Adrenal gland (tissue), 9 donors: ENCODE measurements at regions not wholly inside any gene's neighbourhood (a gene's known extent, or its start where the extent isn't known, plus 50 kb on each side); places are given as distances from the start of the nearest gene placed in this dataset.

Experiments used
- DNase-seq, 7 donors: peaks; one replicate each; pipeline ENCODE4 v3.0.0-alpha.2; 2019 to 2020
- H3K27ac ChIP-seq, 5 donors: fragments of 200-600 bp; sonication (generic) in 4 of 5; 1 replicate in 3 of 5; 2 replicates in 2 of 5; pipeline versions ENCODE4 v1.5.1 to v1.8.0; 2016 to 2020; ENCODE audit warnings: mild to moderate bottlenecking in 1 of 5
- H3K27me3 ChIP-seq: fragments of 200-600 bp; 2 replicates; pipeline ENCODE4 v1.8.0; 2021
- H3K36me3 ChIP-seq, 2 donors: fragments of 200-600 bp; replicated peaks in 1 of 2; 1 replicate in 1 of 2; 2 replicates in 1 of 2; pipeline versions ENCODE4 v1.5.1 to v1.8.0; 2018 to 2022
- H3K4me1 ChIP-seq, 2 donors: fragments of 200-600 bp; replicated peaks in 1 of 2; 1 replicate in 1 of 2; 2 replicates in 1 of 2; pipeline versions ENCODE4 v1.5.1 to v1.8.0; 2018 to 2021
- H3K4me3 ChIP-seq, 4 donors: fragments of 200-600 bp; sonication (generic) in 3 of 4; one replicate each; pipeline ENCODE4 v1.5.1; 2016 to 2018
- H3K9me3 ChIP-seq, 3 donors: fragments of 200-600 bp; sonication (generic) in 1 of 3; replicated peaks in 1 of 3; 1 replicate in 2 of 3; 2 replicates in 1 of 3; pipeline versions ENCODE4 v1.5.1 to v1.8.0; 2016 to 2021
- POLR2A ChIP-seq, 2 donors: fragments of 450-650 bp; IDR thresholded peaks; one replicate each; pipeline ENCODE4 v1.6.1; 2017; ENCODE audit warnings: antibody characterized with exemption in 2 of 2, mild to moderate bottlenecking in 2 of 2, moderate library complexity in 1 of 2
- WGBS, 4 donors: extraction: QIAGEN DNeasy Blood & Tissue Kit in 2 of 4; methylation state at CpG; one replicate each; pipeline versions ENCODE4 v1.1.5 to v1.1.7; 2013 to 2017; 5-methylcytosine and 5-hydroxymethylcytosine counted together
- intact Hi-C, 2 donors: fragments of 100-400 bp; cut with DNase I; formaldehyde crosslinking; loops; one replicate each; pipeline versions ENCODE4 v1.14.1 to v1.15.0; 2022 to 2023
- TF ChIP-seq, protein P1 (sequence below), 6 experiments: fragments of 450-650 bp in 4 of 6; fragments of 200-600 bp in 2 of 6; sonication (generic) in 1 of 6; IDR thresholded peaks; 1 replicate in 5 of 6; 2 replicates in 1 of 6; pipeline versions ENCODE4 v1.5.1 to v1.8.0; 2016 to 2021; ENCODE audit warnings: antibody characterized with exemption in 6 of 6, mild to moderate bottlenecking in 2 of 6, moderate library complexity in 1 of 6
- donor health status: healthy with polysubstance abuse.
- donor health status: Bipolar disorder and iron deficiency.
- donor health status: DM: yes; HTN: yes; CAD: no.
- donor health status: DM: no; HTN: no; CAD: no.
- donor health status: DM: no; HTN: no; CAD: no.

DNA sequence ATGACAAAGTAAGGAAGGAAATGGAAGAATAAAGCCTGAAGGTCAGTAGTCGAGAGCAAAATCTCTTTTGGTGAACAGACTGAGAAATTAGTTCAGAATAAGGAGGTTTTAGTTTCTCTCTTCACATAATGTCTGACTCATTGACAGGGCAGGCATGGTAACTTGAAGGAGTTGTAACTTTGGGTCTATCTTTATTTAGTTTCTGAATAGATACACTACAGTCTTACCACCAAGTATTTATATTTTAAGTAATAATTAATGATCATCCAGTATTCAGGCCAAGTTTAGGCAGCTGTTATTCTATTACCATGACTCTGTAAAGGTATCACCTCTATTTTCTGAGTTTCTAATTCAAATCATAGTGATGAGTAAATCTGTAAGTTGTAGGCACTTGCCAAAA lies 219.9 kb downstream of the SPRY2 start:
- intact Hi-C loops = no loop called here
- Histone ChIP-seq H3K4me1 (no peaks in the 10 kb centered on the region), H3K4me3 (no peak overlapping the region), H3K9me3 (no peaks in the 10 kb centered on the region), H3K27ac (no peak overlapping the region), H3K36me3 (no peaks in the 10 kb centered on the region), H3K27me3 (no peaks in the 10 kb centered on the region)
- TF ChIP-seq, protein P1, sequence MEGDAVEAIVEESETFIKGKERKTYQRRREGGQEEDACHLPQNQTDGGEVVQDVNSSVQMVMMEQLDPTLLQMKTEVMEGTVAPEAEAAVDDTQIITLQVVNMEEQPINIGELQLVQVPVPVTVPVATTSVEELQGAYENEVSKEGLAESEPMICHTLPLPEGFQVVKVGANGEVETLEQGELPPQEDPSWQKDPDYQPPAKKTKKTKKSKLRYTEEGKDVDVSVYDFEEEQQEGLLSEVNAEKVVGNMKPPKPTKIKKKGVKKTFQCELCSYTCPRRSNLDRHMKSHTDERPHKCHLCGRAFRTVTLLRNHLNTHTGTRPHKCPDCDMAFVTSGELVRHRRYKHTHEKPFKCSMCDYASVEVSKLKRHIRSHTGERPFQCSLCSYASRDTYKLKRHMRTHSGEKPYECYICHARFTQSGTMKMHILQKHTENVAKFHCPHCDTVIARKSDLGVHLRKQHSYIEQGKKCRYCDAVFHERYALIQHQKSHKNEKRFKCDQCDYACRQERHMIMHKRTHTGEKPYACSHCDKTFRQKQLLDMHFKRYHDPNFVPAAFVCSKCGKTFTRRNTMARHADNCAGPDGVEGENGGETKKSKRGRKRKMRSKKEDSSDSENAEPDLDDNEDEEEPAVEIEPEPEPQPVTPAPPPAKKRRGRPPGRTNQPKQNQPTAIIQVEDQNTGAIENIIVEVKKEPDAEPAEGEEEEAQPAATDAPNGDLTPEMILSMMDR (IDR thresholded peaks at IDR 0.05) = no peak
- no peak for TF ChIP-seq POLR2A (IDR thresholded peaks at IDR 0.05)
- DNase-seq = no peak
- WGBS, 4 donors = 42 to 53% (median 45%) methylated on average over 1 of the region's 1 CpG

DNA sequence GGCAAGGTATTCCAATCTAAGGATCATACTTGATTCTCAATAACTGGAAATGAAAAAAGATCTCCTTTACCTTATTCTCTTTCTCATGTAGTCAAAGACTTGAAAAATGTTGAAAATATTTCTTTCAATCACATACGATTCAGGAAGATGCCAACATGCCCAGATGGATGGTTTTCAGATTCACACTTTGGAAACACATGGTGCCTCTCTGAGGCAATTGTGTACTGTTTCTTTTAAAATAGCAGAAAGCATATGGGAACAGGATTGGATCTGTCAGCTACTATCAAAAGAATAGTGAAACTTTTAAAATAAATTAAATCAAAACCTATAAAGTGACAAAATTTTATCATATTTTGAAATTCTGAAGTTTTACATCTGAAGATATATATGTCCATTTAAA lies 222.4 kb downstream of the SPRY2 start:
- no peak for DNase-seq
- intact Hi-C loops = no loop called here
- no peak overlapping the region for H3K27ac ChIP-seq
- no peaks in the 10 kb centered on the region for H3K36me3 ChIP-seq
- 85 to 98% (median 88%) methylated on average over 1 of the region's 1 CpG for WGBS, 4 donors
- no peak overlapping the region for H3K4me3 ChIP-seq
- TF ChIP-seq, protein P1 (IDR thresholded peaks at IDR 0.05) = no peak
- TF ChIP-seq POLR2A (IDR thresholded peaks at IDR 0.05) = no peak
- no peaks in the 10 kb centered on the region for H3K4me1 ChIP-seq
- no peaks in the 10 kb centered on the region for H3K27me3 ChIP-seq
- no peaks in the 10 kb centered on the region for H3K9me3 ChIP-seq

DNA sequence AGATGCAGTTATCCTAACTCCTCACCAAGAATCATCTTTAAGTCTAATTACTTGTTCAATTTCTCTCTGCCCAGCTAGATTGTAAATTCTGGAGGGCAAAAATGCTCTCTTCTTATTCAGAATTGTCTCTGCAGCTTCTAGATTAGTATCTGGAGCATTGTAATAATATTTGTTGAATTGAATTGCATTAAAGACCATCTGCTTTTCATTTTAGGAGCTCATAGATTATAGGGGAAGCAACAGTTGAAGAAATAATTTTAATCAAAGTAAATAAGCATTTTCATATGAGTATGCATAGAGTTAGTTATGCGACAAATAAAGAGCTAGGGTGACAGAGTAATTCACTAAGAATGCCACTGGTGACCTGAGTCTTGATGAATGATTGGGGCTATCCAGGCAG lies 222.8 kb downstream of the SPRY2 start:
- WGBS, 4 donors = 82 to 97% (median 96%) methylated on average over 1 of the region's 1 CpG
- Histone ChIP-seq H3K27ac (no peak overlapping the region), H3K27me3 (no peaks in the 10 kb centered on the region), H3K9me3 (no peaks in the 10 kb centered on the region), H3K4me1 (no peaks in the 10 kb centered on the region), H3K4me3 (no peak overlapping the region), H3K36me3 (no peaks in the 10 kb centered on the region)
- no peak for DNase-seq
- intact Hi-C loops = no loop called here
- TF ChIP-seq, protein P1 (IDR thresholded peaks at IDR 0.05) = no peak
- no peak for TF ChIP-seq POLR2A (IDR thresholded peaks at IDR 0.05)

DNA sequence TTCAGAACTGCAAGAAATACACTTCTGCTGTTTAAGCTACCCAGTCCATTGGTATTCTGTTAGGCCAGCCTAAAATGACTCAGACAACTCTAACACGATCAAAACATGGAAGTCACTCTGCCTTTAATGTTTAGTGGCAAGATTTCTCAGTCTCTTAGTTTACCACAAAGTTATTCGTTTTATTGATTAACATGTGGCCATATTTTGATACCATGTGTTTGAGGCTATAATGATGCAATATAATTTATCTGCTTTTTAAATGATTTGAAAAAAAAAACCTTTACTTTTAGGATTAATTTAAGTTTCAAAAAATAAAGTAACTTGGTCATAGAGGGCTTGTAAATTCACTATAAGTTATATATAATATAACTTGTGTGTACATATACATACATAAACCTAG lies 223.4 kb downstream of the SPRY2 start:
- H3K9me3 ChIP-seq = no peaks in the 10 kb centered on the region
- H3K27ac ChIP-seq = no peak overlapping the region
- no peak for TF ChIP-seq POLR2A (IDR thresholded peaks at IDR 0.05)
- H3K4me1 ChIP-seq = no peaks in the 10 kb centered on the region
- H3K36me3 ChIP-seq = no peaks in the 10 kb centered on the region
- H3K4me3 ChIP-seq = no peak overlapping the region
- intact Hi-C loops = no loop called here
- WGBS, 4 donors = 78 to 85% (median 82%) methylated on average over 2 of the region's 2 CpGs
- no peak for DNase-seq
- no peaks in the 10 kb centered on the region for H3K27me3 ChIP-seq

DNA sequence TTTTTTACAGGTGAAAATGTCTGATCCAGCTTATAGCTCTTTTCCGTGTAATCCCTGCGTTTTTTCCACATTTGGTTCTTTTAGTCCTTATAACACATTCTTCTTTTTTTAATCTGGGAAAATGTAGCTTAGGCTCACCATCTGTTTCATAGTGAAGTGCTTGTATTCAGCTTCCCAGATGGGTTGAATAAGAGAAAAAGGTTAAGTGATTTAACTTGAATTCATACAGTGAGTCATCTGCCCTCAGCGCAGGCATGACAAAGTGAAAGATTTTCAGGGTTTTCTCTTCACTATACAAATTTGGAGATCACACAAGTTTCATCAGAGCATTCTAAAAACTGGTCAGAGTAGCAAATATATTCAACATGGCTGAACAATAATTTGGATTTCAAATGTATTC lies 224.8 kb downstream of the SPRY2 start:
- Histone ChIP-seq H3K36me3 (no peaks in the 10 kb centered on the region), H3K27ac (no peak overlapping the region), H3K27me3 (no peaks in the 10 kb centered on the region), H3K4me1 (no peaks in the 10 kb centered on the region), H3K4me3 (no peak overlapping the region), H3K9me3 (no peaks in the 10 kb centered on the region)
- DNase-seq = no peak
- WGBS, 4 donors = 64 to 69% (median 65%) methylated on average over 3 of the region's 3 CpGs
- TF ChIP-seq, protein P1 (IDR thresholded peaks at IDR 0.05) = no peak
- TF ChIP-seq POLR2A (IDR thresholded peaks at IDR 0.05) = no peak
- intact Hi-C loops = no loop called here
